GM11168 (cell line): ENCODE measurements at regions not wholly inside any gene's neighbourhood (a gene's known extent, or its start where the extent isn't known, plus 50 kb on each side); places are given as distances from the start of the nearest gene placed in this dataset.
"Not testable (repeated sequence)": the region's sequence is repeated elsewhere in the genome, so short reads cannot be mapped to it uniquely, and the experiment has no call there.

Experiments used
- in situ Hi-C: fragments of 300-500 bp; cut with MboI; formaldehyde crosslinking; loops from one replicate; pipeline ENCODE4 v1.12.0; 2022; ENCODE audit warnings: low sequenced_read_pairs; ENCODE audit not compliant: unreplicated experiment

- in situ Hi-C loops: no loop called here
These were observed 94.8 kb downstream of the ARRDC3 start for GRCh38 chr5:91288118-91288916.

DNA sequence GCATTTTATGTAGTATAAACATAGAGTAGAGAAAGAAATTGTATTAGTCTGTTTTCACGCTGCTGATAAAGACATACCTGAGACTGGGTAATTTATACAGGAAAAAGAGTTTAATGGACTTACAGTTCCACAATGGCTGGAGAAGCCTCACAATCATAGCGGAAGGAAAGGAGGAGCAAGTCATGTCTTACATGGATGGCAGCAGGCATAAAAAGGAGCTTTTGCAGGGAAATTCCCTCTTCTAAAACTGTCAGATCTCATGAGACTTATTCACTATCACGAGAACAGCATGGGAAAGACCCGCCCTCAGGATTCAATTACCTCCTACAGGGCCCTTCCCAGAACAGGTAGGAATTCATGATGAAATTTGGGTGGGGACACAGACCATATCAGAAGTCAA lies 98.1 kb downstream of the ARRDC3 start:
- in situ Hi-C loops: not testable (repeated sequence)

GRCh38 chr5:91283899-91284298 lies 99.2 kb downstream of the ARRDC3 start:
- in situ Hi-C loops: no loop called here

DNA sequence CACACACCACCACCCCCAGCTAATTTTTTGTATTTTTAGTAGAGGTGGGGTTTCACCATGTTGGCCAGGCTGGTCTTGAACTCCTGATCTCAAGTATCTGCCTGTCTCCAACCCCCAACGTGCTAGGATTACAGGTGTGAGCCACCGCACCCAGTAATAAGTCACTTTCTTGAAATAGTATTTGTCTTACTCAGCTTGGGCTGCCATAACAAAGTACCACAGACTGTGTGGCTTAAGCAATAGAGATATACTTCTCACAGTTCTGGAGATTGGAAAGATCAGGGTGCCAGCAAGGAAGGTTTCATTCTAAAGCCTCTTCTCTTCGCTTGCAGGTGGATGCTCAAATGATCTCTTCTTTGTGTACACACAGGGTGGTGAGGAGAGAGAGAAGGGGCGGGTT lies 99.8 kb downstream of the ARRDC3 start:
- in situ Hi-C loops: no loop called here

DNA sequence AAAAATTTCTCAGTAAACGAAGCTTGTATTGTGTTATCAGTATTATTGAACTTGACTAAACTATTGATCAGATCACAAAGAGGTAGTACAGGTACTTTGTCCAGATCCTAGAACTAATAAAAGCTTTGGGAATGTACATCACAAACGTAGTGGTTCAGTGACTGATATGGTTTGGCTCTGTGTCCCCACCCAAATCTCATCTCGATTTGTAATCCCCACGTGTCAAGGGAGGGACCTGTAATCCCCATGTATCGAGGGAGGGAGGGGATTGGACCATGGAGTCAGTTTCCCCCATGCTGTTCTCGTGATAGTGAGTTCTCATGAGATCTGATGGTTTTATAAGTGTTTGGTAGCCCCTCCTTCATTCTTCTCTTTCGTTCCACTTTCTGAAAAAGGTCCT lies 100.9 kb downstream of the ARRDC3 start:
- in situ Hi-C loops: no loop called here

- in situ Hi-C loops: no loop called here
These were observed 101.7 kb downstream of the ARRDC3 start for GRCh38 chr5:91281401-91281800.

- in situ Hi-C loops: no loop called here
These were observed 102.5 kb downstream of the ARRDC3 start for GRCh38 chr5:91280362-91281269.

- in situ Hi-C loops: loop anchor here (5.0 kb wide), 1 partner anchor 94 kb away; no protein-coding TSS in a partner anchor
These were observed 105.3 kb downstream of the ARRDC3 start for GRCh38 chr5:91277840-91278239.

DNA sequence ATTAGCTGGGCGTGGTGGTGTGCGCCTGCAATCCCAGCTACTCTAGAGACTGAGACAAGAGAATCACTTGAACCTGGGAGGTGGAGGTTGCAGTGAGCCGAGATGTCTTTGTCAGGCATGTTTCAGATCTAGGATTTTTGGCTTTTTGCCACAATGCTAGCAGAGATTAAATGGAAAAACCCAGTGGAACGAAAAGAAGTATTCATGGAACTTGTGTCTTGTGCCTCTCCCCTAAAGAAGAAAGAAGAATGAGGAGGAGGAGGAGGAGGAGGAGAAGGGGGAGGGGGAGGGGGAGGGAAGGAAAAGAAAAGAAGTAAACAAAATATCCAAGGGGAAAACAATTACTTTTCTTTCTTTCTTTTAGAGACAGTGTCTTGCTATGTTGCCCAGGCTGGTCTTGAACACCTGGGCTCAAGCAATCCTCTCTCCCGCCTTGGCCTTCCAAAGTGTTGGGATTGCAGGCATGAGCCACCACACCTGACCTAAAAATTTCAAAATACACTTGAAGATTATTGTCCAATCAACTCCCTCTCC lies 106.0 kb downstream of the ARRDC3 start:
- in situ Hi-C loops: loop anchor here (5.0 kb wide), 1 partner anchor 95 kb away; no protein-coding TSS in a partner anchor

- in situ Hi-C loops: no loop called here
These were observed 110.3 kb downstream of the ARRDC3 start for GRCh38 chr5:91272858-91273257.

GRCh38 chr5:91271999-91272398 lies 111.1 kb downstream of the ARRDC3 start:
- in situ Hi-C loops: no loop called here

DNA sequence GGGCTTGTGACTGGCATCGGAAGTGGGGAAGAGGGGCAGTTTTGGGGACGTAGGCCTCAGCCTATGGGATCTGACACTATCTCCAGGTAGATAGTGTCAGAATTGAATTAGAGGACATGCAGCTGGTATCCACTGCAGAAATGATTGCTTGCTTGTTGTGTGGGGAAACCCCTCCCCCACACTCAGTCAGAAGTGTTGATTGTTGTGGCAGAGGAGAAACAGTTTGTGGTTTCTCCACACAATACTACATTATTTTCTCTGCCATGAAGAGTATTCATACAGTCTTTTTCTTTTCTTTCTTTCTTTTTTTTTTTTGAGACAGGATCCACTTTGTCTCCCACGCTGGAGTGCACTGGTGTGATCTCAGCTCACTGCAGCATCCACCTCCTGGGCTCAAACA lies 113.9 kb downstream of the ARRDC3 start:
- in situ Hi-C loops: no loop called here

GRCh38 chr5:91266184-91266705 lies 116.9 kb downstream of the ARRDC3 start:
- in situ Hi-C loops: no loop called here

- in situ Hi-C loops: no loop called here
These were observed 118.6 kb downstream of the ARRDC3 start for GRCh38 chr5:91264311-91265051.

DNA sequence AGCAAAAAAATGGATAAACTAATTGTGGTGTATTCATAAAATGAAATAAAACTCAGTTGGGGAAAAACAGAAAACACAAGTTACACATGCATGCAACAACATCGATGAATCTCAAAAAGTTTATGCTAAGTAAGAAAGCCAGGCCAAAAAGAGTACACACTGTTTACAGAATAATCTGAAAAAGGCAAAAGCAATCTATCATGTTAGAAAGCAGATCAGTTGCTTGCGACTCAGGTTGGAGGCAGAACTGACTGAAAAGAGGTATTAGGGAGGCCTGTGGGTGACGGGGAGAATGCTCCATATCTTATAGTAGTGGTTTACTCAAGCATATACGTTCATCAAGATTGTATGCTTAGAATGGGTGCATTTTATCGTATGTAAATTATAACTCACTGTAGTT lies 119.2 kb downstream of the ARRDC3 start:
- in situ Hi-C loops: no loop called here

- in situ Hi-C loops: no loop called here
These were observed 125.8 kb downstream of the ARRDC3 start for GRCh38 chr5:91257301-91257700.

GRCh38 chr5:91256142-91256524 lies 127.0 kb downstream of the ARRDC3 start:
- in situ Hi-C loops: no loop called here

- in situ Hi-C loops: no loop called here
These were observed 127.5 kb downstream of the ARRDC3 start for GRCh38 chr5:91255396-91256141.

- in situ Hi-C loops: no loop called here
These were observed 130.2 kb downstream of the ARRDC3 start for GRCh38 chr5:91252916-91253315.
